Endometrium (tissue), 2 donors: ENCODE measurements at regions not wholly inside any gene's neighbourhood (a gene's known extent, or its start where the extent isn't known, plus 50 kb on each side); places are given as distances from the start of the nearest gene placed in this dataset.

Experiments
- FAIRE-seq: peaks from 2 replicates; lab custom pipeline; 2012; peaks lifted over from hg19 to GRCh38; lab: Jason Lieb, UNC
- donor health status: control.
- donor health status: control.

- no peak for FAIRE-seq
Measured at GRCh38 chr5:158159621-158160020, 300.7 kb upstream of the CLINT1 start.

GRCh38 chr5:158155811-158156505, 297.0 kb upstream of the CLINT1 start:
- FAIRE-seq = no peak

- no peak for FAIRE-seq
Measured at GRCh38 chr5:158155067-158155466, 296.1 kb upstream of the CLINT1 start.

DNA sequence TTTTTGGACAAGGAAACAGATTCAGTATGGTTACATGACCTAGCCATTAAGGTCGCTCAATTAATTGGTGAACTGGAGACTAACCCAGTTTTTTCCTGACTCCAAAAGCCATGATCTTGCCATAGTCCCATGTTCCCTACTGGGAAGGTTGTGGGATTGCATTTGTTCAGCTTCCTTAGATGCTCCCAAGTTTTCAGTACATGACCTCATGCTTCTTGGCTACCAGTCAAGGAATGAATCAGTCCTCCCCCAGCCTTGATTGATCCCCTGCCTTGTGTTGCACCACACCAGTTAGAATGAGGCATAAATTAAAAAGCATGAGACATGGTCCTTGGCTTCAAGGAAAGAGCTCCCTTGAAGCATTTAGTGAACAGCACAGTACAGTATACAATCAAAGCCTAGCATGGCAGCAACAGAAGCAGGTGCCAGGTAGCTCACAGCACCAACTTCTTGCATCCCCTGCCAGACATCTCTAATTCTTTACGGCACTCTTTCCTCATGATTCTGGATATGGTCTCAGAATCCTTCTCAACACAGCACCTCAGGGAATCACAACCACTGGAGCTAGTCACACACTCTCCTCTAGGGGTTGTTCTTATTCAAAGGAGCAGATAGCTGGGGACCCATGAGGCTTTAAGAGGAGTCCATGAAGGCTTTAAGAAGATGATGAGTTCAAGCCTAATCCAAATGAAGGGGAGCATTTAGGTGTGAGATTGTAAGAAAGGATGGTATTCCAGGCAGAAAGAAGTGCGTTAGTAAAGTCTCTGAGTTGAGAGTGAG, 295.5 kb upstream of the CLINT1 start:
- FAIRE-seq = no peak

DNA sequence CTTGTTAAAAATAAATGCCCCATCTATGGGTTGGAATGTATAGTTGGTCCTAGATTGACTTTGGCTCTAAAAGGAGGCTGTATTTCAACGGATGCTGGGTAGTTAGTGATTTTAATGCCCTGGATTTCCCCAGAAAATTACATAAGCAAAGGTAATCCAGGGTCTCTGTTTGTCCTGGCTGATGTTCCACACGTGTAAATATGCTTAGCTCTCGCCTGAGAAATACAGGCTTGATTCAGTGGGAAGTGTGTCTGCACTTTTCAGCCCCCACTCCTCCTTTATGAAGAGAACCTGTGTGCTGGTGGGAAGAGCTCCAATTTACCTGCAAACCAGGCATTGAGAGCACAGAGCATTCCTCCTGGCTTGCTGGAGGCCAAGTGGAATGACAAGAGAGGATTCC, 294.6 kb upstream of the CLINT1 start:
- no peak for FAIRE-seq

DNA sequence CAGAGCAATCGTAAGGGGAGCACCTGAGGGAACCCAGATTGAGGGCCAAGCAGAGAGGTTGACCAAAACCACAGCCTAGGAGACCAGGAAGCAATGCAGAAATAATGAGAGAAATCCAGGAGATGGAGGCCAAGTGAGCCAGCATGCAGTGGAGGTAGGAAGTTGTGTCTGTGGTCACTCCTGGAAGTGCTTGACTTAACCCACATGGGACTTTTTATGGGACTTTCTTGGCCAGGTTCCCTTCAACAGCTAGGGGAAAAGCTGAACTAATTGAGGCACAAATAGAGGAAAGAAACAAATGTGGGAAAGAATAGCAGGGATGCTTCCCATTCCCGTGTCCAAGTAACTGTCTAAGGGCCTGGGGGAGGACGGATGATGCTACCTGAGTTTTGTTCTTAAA, 293.2 kb upstream of the CLINT1 start:
- FAIRE-seq = no peak

DNA sequence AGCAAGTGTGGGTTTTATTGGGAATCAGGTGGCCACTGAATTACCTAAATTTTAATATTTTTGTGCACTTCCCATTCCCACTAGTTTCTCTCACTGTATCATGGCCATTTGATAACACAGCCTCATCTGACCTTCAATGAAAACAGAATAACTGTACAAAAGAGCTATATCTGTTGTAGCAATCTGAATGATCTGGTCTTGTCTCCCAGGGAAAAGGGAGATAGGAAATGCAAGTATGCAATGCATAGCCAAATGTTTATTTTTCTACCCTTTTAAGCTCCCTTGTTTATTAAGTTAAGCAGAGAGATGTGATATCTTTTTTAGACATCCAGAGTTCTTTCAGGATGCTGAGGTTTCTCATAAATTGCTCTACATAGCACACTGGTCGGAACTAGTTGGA, 288.3 kb upstream of the CLINT1 start:
- FAIRE-seq = no peak

GRCh38 chr5:158145827-158146226, 286.9 kb upstream of the CLINT1 start:
- no peak for FAIRE-seq

- no peak for FAIRE-seq
Measured at GRCh38 chr5:158143081-158143480, 284.1 kb upstream of the CLINT1 start.

DNA sequence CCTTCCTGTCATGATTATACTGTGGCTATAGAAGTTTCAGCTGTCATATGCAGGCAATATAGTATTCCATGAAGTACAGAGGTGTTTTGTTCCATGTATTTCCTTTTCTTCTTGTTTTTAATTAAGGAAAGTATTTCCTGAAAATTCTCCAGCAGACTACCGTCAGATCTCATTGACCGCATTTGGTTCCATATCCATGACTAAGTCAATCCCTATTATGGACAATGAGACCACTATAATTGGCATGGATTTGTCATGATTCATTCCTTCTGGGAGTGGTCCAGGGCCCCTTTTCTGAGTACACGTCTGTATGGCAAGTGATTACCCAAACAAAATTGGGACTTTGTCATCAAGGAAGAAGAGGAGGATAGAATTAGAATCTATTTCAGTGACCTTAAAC, 283.2 kb upstream of the CLINT1 start:
- FAIRE-seq = no peak

GRCh38 chr5:158140120-158140731, 281.3 kb upstream of the CLINT1 start:
- FAIRE-seq = no peak

- no peak for FAIRE-seq
Measured at GRCh38 chr5:158139161-158139560, 280.2 kb upstream of the CLINT1 start.

GRCh38 chr5:158135682-158136179, 276.8 kb upstream of the CLINT1 start:
- FAIRE-seq = no peak

GRCh38 chr5:158133369-158133768, 274.4 kb upstream of the CLINT1 start:
- FAIRE-seq = no peak

DNA sequence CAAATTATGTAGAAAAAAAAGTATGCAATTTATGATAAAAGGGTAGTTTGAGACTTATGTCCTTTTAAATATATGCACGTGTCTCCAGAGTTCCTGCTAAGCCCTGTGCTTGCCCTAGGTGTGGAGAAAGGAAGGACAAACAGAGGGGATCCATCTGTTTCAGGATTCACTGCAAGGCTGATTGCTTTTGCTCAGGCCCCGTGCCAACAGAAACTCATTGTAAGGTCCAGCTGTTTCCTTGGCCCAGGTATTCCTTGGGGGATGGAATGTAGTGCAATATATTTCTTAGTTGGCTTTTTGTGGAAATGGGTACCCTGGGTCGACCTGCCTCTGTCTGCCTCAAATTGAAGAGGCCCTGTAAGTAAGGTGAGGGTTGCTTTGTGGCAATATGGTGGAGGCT, 268.6 kb upstream of the CLINT1 start:
- FAIRE-seq = no peak

DNA sequence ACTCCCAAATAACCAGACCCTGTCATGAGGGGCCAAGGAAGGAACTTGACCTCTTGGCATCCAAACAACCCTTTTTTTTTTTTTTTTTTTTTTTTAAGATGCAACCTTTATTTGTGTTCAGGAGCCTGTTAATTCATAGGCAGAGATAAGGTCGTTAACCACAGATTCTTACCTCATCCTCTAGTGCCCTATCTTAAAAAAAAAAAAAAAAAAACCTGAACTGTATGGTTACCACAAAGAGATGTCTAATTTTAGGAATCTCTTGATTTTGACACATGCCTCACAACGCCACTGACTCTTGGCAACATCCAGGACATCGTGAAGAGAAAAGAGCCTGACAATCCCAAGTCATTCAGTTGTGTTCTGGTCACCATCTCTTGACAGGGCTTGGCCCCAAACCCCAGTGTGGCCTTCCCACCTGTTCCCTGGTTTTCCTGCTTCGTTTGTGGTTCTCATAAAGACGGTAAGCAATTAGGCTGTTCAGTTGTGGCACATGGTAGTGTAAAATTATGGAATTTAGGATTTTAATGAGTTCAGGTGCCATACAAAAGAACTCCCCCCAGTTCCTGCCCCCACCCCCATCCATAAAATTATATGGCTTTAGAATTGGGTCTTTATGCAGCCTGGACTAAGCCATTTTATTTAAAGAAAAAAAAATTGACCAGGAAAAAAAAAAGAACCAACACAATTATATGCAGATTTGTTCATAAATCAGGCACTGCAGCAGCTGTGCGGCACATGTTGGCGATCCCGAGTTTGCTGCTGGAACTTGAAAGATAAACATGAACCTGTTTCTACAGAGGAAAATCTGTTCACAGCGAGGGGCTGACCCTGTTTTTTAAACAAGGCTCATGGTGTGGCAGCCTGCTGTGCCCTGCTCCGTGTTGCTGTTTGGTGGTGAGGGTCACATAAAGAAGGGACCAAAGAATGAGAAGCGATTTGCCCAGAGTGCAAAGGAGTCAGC, 267.8 kb upstream of the CLINT1 start:
- no peak for FAIRE-seq

DNA sequence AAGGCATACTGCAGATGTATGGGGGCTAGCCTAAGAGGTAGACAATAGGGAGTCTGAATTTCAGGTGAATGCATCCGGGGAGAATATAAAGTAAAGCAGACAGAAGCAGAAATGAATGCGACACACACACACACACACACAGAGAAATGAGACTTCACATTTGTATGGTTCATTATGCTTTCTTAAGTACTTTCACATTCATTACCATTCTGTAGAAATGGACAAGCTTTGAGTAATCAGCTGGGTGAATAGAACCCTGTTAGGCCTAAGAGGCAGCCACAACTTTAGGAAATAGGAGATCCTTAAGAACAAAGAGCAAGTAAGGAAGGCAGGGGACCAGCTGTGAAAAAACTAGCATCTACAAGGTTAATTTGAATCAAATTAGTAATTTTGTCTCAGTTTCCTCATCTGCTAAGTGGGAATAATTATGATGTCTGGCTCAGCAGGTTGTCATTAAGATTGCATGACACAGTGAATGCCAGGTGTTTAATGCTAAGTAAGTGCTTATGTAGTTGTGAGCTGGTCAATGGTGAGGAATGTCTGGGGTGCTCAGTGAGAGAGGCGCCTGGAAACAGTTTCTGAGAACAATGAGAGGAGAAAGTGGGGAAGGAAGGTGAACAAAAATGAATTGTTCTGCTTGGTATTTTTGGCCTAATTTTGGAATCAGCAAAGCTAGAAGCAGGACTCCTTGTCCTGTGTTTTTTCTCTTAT, 265.8 kb upstream of the CLINT1 start:
- no peak for FAIRE-seq

- FAIRE-seq = no peak
Measured at GRCh38 chr5:158123595-158123994, 264.6 kb upstream of the CLINT1 start.

- FAIRE-seq = no peak
Measured at GRCh38 chr5:158121678-158122077, 262.7 kb upstream of the CLINT1 start.

DNA sequence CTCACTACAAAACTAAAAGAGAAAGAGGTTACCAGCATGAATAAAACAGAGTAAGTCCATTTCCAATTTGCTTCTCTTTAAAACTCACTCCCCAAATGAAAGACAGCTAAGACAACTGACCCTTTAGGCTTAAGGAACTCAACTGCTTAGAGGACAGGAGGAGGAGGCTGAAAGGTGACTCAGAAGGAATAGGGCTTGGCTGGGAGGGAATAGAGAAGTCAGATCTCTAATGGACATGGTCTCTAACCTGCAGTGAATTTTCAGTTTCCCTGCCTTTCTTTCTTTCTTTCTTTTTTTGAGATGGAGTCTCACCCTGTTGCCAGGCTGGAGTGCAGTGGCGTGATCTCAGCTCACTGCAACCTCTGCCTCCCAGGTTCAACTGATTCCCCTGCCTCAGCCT, 261.8 kb upstream of the CLINT1 start:
- FAIRE-seq = no peak

DNA sequence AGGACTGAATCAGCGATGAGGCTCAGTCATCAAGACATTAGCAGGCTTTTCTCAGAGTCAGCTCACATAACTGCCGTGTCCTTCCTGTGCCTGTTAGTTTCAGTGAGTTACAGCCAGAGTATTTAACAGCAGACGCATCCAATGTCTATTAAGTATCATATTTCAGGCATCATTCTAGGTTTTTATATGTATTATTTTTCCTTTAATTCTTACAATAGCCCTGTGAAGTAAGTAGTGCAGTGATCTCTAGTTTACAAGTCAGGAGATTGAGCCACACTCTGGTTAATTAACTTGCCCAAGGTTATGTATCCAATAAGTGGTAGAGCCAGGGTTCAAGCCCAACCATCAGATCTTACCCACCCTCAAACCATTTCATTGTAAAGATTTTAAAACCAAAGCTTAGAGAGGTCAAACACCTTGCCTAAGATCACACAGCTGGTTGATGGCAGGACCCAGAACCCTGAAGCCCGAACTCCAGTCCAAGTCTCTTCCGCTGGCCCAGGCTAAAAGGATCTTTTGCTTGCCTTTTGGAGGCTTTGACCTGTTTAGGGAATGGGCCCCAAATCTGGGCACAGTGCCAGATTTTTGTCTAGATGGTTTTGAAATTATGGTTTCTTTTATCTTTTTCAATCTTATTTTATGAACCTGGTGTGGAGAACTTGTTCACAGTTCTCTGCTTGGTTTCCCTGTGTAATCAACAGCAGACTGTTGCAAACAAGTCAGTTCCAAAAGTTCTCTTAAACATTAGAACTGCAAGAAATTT, 261.2 kb upstream of the CLINT1 start:
- no peak for FAIRE-seq
